Calu3 (cell line): ENCODE measurements at regions not wholly inside any gene's neighbourhood (a gene's known extent, or its start where the extent isn't known, plus 50 kb on each side); places are given as distances from the start of the nearest gene placed in this dataset.
"Not testable (repeated sequence)": the region's sequence is repeated elsewhere in the genome, so short reads cannot be mapped to it uniquely, and the experiment has no call there.

Experiments
- BruUV-seq: library from RNA; stranded (reverse); fragments of 400-500 nt; replicated peaks from 2 replicates; lab custom pipeline; 2021; lab: Mats Ljungman, UMichigan
- CTCF ChIA-PET: fragments of 300-600 bp; sonication (Branson Sonifier 250); formaldehyde crosslinking; loops from one replicate; lab custom pipeline; 2022; ENCODE audit warnings: antibody characterized with exemption; lab: Charles Lee
- DNase-seq: peaks from one replicate; pipeline ENCODE4 v3.0.0; 2022
- H3K27ac Mint-ChIP-seq: one replicate; pipeline ENCODE4 v1.8.0; 2022; ENCODE audit warnings: mixed read lengths; ENCODE audit not compliant: unreplicated experiment
- H3K27me3 Mint-ChIP-seq: one replicate; pipeline ENCODE4 v1.8.0; 2022; ENCODE audit warnings: mixed read lengths; ENCODE audit not compliant: unreplicated experiment
- H3K36me3 Mint-ChIP-seq: one replicate; pipeline ENCODE4 v1.8.0; 2022; ENCODE audit warnings: mild to moderate bottlenecking, moderate library complexity, mixed read lengths; ENCODE audit not compliant: insufficient read depth, unreplicated experiment
- H3K4me1 Mint-ChIP-seq: one replicate; pipeline ENCODE4 v1.8.0; 2022; ENCODE audit warnings: mild to moderate bottlenecking, low read depth, mixed read lengths; ENCODE audit not compliant: unreplicated experiment
- H3K4me3 Mint-ChIP-seq: one replicate; pipeline ENCODE4 v1.8.0; 2022; ENCODE audit warnings: mild to moderate bottlenecking, low read depth, moderate library complexity, mixed read lengths; ENCODE audit not compliant: unreplicated experiment
- H3K9me3 Mint-ChIP-seq: one replicate; pipeline ENCODE4 v1.8.0; 2022; ENCODE audit warnings: low read depth, mixed read lengths; ENCODE audit not compliant: unreplicated experiment
- intact Hi-C: fragments of 100-400 bp; cut with micrococcal nuclease; formaldehyde crosslinking; loops from one replicate; pipeline ENCODE4 v1.10.0; 2022; ENCODE audit not compliant: unreplicated experiment
- TF ChIP-seq, protein P1 (sequence below): fragments of 200-600 bp; IDR thresholded peaks from one replicate; pipeline ENCODE4 v1.8.0; 2022; ENCODE audit warnings: antibody characterized with exemption; ENCODE audit not compliant: unreplicated experiment

- Mint-ChIP-seq H3K36me3 (no peaks in the 10 kb centered on the region), H3K4me1 (no peaks in the 10 kb centered on the region), H3K27ac (no peak overlapping the region), H3K4me3 (no peak overlapping the region), H3K9me3 (no peaks in the 10 kb centered on the region), H3K27me3 (no peaks in the 10 kb centered on the region)
- CTCF ChIA-PET: no interaction called here
- no peak for DNase-seq
- TF ChIP-seq, protein P1, sequence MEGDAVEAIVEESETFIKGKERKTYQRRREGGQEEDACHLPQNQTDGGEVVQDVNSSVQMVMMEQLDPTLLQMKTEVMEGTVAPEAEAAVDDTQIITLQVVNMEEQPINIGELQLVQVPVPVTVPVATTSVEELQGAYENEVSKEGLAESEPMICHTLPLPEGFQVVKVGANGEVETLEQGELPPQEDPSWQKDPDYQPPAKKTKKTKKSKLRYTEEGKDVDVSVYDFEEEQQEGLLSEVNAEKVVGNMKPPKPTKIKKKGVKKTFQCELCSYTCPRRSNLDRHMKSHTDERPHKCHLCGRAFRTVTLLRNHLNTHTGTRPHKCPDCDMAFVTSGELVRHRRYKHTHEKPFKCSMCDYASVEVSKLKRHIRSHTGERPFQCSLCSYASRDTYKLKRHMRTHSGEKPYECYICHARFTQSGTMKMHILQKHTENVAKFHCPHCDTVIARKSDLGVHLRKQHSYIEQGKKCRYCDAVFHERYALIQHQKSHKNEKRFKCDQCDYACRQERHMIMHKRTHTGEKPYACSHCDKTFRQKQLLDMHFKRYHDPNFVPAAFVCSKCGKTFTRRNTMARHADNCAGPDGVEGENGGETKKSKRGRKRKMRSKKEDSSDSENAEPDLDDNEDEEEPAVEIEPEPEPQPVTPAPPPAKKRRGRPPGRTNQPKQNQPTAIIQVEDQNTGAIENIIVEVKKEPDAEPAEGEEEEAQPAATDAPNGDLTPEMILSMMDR: no peak
- no TSS peak for BruUV-seq
- intact Hi-C loops: no loop called here
Observed at GRCh38 chr9:30058463-30058862, 2326.0 kb upstream of the ACO1 start.

DNA sequence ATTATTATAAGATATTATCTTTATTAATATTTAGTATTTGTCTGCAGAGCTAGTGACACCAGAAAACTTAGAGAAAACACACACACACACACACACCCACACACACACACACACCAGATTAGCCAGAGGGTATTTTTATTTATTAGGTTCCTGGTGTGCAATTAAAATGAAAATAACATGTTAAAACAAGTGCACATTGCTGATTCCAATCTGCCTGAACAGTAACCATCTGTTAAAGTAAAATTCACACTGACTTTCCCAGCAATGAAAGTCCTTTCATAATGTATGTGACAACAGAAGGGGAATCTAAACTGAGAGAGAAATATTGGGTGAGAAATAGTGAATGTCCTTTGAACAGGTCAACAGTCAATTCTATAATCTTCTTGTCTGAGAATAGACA, 2323.5 kb upstream of the ACO1 start:
- BruUV-seq: no TSS peak
- Mint-ChIP-seq H3K4me1 (no peaks in the 10 kb centered on the region), H3K27me3 (no peaks in the 10 kb centered on the region), H3K9me3 (no peaks in the 10 kb centered on the region), H3K27ac (no peak overlapping the region), H3K36me3 (no peaks in the 10 kb centered on the region), H3K4me3 (no peak overlapping the region)
- TF ChIP-seq, protein P1: no peak
- no peak for DNase-seq
- CTCF ChIA-PET: no interaction called here
- intact Hi-C loops: no loop called here

GRCh38 chr9:30065888-30066287, 2318.6 kb upstream of the ACO1 start:
- Mint-ChIP-seq H3K4me1 (no peaks in the 10 kb centered on the region), H3K27ac (no peak overlapping the region), H3K36me3 (no peaks in the 10 kb centered on the region), H3K27me3 (no peaks in the 10 kb centered on the region), H3K4me3 (no peak overlapping the region), H3K9me3 (no peaks in the 10 kb centered on the region)
- peak; percentile 38 for DNase-seq
- intact Hi-C loops: no loop called here
- CTCF ChIA-PET: no interaction called here
- TF ChIP-seq, protein P1: peak; percentile 28
- BruUV-seq: no TSS peak

DNA sequence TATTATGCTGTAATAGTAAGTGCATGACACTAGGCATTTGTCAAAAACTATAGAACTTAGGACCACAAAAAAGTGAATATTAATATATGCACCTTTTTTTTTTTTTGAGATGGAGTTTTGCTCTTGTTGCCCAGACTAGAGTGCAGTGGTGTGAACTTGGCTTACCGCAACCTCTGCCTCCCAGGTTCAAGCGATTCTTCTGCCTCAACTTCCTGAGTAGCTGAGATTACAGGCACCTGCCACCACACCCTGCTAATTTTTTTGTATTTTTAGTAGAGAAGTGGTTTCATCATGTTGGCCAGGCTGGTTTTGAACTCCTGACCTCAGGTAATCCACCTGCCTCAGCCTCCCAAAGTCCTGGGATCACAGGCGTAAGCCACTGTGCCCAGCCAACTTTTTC, 2315.2 kb upstream of the ACO1 start:
- H3K36me3 Mint-ChIP-seq, BruUV-seq, H3K9me3 Mint-ChIP-seq, intact Hi-C loops, H3K4me3 Mint-ChIP-seq, DNase-seq, H3K27me3 Mint-ChIP-seq, H3K4me1 Mint-ChIP-seq, H3K27ac Mint-ChIP-seq, CTCF ChIA-PET: not testable (repeated sequence)

- H3K36me3 Mint-ChIP-seq: no peaks in the 10 kb centered on the region
- no peak overlapping the region for H3K4me3 Mint-ChIP-seq
- no peaks in the 10 kb centered on the region for H3K4me1 Mint-ChIP-seq
- intact Hi-C loops: loop anchor here (5.0 kb wide), 1 partner anchor 342 kb away; no protein-coding TSS in a partner anchor
- H3K9me3 Mint-ChIP-seq: peaks cover 6% of the 10 kb centered on the region
- CTCF ChIA-PET: no interaction called here
- TF ChIP-seq, protein P1: no peak
- no peaks in the 10 kb centered on the region for H3K27me3 Mint-ChIP-seq
- DNase-seq: no peak
- H3K27ac Mint-ChIP-seq: peak overlapping the region; percentile 50
- BruUV-seq: no TSS peak
Observed at GRCh38 chr9:30075022-30075421, 2309.4 kb upstream of the ACO1 start.
